Jurkat, Clone E6-1 (cell line): ENCODE measurements at regions not wholly inside any gene's neighbourhood (a gene's known extent, or its start where the extent isn't known, plus 50 kb on each side); places are given as distances from the start of the nearest gene placed in this dataset.

Source experiments
- DNase-seq: peaks from one replicate; pipeline ENCODE4 v3.0.0-alpha.2; 2011; ENCODE audit warnings: low read depth, low spot score
- H3K4me3 ChIP-seq: 2 replicates; pipeline ENCODE4 v1.5.1; 2011; ENCODE audit warnings: mild to moderate bottlenecking, low read length, control low read depth, moderate library complexity

DNA sequence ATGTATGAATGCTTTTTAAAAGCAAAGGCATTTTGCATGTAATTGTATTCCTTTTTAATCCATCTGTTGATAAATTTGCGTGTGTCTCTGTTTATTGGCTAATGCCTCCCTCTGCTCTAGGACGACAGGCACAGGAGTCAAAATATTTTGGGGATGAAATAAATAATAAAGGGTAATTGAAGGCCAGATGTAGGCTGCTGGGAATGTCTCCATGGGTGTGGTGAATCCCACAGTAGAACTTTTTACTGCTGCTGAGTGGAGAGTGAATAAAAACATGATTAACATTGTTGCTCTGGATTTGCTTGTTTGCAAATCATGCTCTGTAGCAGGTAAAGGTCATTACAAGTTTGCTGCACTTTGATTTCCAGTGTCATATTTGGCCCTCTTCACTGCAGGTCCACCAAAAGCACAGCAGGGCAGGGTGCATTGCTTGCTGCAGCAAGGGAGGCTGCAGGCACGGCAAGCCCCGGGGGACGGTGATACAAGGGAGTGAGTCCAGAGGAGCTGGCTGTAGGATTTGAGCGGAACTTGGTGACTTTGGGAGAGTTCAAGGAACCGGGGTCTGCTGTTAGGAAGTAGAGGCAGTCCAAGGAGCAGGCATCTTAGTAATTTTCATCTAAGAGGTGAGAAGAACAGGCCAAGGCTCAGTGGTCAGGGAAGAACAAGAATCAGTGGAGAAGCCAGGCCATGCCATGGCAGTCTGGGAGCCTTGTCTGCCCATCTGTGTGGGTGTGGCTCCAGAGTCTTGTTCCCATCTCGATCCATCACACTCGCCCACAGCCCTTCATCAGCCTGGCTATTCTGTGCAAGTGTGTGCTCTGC, 201.5 kb upstream of the RAB6C start:
- no peak overlapping the region for H3K4me3 ChIP-seq
- DNase-seq: no peak

DNA sequence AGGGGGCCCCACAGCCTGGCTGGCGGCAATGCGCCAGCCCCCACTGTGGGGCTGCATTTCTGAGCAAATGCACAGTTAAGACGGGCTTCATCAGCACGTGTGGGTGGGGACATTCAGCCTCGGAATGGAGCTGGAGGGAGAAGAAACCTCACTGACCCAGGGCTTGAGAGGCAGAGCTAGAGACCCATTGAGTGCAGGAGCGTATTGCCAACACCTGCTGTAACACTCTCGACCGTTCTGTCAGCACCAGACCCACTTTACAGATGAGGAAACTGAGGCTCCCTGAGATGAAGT, 200.9 kb upstream of the RAB6C start:
- no peak for DNase-seq
- H3K4me3 ChIP-seq: no peak overlapping the region

DNA sequence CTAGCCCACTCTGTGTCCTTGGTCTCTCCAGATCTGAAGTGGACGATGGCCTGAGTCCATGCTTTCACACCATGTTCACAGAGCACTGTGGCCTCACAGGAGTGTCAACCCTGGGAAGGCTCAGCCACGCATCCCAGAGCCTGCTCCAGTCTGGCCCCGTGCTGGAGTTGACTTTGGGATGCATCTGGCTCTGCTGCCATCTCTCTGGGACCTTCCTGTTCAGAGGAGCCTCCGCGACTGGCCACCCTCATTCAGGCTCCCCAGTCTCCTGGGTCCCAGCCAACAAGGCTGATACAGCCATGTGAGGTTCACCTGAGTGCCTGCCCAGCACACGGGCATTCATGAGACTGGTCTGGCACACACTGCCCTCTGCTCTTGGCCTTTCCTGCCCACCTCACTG, 199.7 kb upstream of the RAB6C start:
- no peak overlapping the region for H3K4me3 ChIP-seq
- no peak for DNase-seq

DNA sequence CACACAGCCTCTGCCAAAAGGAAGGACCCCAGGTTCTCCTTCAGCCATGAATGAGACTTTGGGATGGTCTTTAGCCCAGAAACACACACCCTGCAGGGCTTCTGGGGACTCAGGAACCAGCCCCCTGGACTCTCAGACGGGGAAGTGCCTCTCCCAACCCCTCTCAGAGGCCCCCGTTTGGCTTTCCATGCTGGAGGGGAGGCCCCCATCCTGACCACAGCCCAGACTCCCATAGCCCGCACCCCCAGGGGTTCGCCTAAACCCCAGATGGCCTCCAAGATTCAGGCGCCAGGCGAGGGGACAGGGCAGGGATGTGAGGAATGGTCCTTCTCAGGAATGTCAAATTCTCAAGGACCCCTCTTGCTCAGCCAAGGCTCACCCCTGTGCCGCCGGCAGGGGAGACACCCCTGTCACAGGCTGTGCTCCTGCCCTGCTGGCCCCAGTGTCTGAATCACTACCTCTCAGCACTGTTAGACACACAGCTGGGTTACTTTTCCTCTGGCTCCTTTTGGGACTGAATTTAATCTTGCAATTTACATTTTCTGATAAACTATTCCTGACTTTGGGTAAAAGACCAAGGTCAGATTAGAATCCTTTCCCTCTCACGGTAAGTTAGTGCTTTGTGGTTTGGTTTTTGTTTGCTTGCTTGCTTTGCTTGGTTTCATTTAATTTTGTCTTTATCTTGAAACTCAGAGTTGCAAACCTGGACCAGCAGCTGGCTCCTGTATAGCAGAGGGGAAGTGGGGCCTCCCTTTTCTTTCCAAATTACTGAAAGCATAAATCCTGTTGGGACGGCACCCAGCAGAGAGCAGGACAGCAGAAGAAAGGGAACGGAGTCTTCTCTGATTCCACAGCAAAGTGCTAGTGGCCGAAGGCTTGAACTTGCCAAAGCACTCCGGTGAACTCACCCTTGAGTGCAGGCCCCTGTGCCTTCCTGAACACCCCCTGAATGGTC, 198.9 kb upstream of the RAB6C start:
- no peak overlapping the region for H3K4me3 ChIP-seq
- no peak for DNase-seq

DNA sequence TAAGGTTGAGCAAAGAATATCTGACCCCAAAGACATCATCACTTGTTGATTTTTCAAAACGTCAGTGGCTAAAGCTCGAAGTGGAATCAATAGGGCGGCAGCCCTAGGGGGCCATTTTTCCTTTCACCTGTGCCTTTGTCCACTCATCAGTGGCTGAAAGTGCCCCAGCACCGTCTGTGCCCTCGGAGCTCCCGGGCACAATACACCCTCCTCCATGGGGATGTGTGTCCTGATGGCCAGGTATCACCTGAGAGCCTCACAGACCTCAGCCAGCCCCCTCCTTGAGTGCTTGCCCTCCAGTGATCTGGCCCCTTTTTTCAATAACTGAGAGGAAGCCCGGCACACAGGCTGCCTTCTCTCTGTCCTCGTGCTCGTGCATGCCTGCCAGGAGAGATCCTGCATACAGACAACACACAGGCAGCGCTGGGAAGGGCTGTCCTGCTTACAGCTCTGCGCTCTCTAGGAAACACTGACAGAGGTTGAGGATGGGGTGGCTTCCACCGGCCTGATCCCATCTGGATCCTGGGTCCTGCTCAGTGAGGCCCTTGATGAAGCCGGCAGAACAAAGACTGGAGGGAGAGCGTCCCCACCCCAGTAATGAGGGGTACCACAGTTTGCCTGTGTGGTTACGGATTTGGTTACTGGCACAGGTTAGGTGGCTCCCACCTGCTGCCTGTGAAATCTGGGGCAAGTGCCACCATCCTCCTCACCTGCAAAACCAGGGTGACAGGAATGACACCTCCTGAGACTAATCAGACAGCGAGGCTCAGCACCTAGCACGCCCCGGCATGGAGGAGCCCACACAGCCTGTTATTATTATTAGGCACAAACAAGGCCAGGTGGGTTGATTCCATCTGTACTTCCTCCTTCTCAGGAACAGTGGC, 197.5 kb upstream of the RAB6C start:
- no peak overlapping the region for H3K4me3 ChIP-seq
- no peak for DNase-seq

DNA sequence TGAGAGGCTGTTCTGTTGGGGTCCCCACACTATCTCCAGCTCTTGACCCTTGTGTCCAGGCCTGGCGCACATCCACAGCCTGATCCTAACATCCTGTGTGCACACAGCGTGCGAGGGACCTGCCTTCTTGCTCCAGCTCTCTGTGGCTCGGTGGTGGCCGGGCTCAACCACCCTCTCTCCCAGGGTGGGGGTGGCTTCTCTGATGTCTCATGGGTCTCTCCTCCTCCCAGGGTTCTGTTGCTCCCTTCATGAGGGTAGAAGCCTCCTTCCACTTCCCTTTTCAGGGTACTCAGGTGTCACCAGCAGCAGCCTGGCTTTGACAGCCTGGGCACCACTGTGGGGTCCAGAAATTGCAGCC, 196.9 kb upstream of the RAB6C start:
- DNase-seq: no peak
- H3K4me3 ChIP-seq: no peak overlapping the region

DNA sequence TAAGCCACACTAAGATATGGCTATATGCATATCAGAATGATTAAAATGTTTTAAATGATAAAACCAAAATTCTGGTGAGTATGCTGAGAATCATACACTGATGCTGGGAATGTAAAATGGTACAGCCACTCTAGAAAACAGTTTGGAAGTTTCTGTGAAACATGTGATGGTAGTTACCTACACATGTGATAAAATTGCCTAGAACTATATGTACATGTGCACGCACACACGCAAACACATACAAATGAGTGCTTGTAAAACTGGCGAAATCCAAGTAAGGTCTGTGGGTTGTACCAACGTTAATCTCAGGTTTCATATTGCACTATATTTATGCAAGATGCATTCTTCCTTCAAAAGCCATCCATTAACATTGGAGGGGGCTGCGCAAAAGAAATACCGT, 195.0 kb upstream of the RAB6C start:
- no peak for DNase-seq
- no peak overlapping the region for H3K4me3 ChIP-seq

DNA sequence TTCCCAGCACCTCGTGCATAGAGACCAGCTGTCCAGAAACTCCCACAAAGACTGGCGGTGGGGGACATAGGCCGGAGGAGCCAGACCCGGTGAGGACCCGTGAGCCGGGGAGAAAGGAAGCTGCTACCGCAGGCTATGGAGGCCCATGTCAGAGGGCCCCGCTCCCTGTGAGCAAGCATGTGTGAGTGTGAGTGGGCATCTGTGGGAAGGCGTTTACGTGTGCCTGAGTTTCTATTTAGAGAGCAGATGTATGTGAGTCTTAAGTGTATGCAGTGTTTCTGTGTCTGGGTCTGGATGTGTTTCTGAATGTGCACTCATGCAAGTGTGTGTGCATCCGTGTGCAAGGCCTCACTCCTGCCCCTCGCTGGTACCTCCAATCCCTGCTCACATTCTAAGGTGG, 187.8 kb upstream of the RAB6C start:
- no peak overlapping the region for H3K4me3 ChIP-seq
- no peak for DNase-seq

DNA sequence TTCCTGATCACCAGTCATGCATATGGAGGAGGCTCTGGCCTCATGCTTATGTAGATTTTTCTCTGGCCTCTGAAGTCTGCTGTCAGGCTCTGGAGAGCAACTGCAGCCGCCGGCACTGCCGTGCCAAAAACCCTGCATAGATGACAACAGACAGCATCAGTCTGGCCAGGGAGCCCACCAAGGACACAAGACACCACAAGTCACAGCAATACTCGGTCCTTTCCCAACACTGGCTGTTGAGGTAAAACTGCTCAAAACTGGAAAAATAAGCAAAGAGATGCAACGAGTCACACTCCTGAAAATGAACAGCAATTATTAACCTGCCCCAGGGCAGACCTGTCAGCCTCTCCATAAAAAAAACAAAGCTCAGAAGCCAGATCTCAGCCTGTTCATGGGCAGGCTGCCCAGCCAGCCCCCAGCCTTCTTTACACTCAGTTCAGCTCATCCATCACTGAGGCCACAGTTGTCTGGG, 186.0 kb upstream of the RAB6C start:
- no peak for DNase-seq
- H3K4me3 ChIP-seq: no peak overlapping the region

DNA sequence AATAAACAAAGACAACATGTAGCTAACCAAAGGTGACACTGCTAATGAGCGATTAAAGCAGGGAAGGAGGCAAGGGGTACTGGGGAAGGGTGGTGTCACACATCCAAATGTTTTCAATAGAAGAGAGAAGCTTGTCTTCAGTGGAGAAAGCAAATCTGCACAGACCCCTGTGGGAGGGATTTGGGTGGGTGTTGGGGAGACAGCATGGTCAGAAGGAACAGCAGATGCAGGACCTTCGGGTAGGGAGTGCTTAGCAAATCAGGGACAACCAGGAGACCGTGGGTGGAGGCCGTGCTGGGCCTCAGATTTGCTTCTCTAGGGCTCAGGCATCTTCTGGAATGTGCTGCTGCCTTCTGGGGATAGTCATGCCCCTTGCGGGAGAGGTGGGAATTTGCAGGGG, 185.3 kb upstream of the RAB6C start:
- H3K4me3 ChIP-seq: no peak overlapping the region
- no peak for DNase-seq

DNA sequence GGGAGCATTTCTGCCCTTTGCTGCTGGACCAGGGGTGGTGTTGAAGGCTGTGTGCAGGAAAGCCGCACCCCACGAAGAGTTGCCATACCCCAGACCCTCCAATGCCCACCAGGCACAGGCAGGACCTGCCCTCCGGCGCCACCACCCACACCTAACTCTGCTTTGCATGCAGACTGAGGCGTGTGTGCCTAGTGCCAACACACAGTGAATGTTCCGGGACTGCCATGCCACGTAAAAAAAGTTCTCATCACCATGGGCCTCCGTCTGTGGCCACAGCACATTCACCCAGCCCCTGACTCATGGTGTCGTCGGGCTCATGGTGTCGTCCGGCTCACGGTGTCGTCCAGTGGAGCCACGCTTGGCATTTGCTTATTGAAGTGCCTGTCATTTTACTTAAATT, 184.9 kb upstream of the RAB6C start:
- no peak overlapping the region for H3K4me3 ChIP-seq

DNA sequence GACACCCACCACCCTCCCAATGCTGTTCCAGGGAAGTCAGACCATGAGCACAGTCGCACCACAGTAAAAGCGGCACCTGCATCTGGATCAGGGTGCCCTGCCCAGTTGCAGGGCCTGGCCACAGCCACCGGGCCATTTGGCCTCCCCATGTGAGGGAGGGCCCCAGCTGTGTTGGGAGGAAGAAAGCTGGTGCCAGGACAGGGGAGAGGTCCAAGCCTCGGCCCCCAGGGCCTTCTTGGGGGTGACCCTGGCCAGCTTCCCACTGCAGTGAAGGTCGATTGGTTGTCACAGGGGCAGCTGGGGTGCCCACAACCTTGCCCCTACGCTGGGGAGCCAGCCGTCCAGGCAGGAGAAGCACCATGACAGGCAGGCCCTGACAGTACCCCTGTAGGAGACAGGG, 183.2 kb upstream of the RAB6C start:
- DNase-seq: no peak
- H3K4me3 ChIP-seq: no peak overlapping the region

More for the DNA sequence above, 184.9 kb upstream of the RAB6C start:
- DNase-seq: no peak

DNA sequence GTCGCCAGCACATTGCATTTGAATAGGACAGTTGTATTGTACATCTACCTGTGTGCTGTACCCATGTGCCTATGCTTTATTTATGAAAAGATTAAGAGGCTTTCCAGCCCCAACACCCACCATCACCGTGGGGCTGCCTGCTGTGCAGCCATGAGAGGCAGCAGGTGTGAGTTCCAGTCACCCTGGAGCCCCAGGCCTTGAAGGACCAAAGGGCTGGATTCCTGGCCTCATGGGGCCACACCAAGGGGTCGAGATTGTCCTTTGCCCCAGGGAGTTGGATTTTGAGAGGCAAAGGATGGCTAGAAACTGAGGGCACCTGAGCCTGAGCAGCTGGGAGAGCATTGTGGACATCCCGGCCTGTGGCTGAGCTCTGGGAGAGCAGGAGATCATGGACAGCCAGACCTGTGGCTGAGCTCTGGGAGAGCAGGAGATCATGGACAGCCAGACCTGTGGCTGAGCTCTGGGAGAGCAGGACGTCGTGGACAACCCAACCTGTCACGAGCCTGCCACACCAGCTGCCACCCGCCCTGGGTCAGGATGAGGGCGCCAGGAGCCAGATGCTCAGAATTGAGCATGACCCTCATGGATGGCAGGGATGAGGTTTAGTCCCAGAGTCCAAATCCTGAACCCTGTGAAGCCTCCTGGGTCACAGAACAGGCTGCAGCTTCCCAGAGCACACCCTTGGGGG, 182.5 kb upstream of the RAB6C start:
- DNase-seq: no peak
- H3K4me3 ChIP-seq: no peak overlapping the region

DNA sequence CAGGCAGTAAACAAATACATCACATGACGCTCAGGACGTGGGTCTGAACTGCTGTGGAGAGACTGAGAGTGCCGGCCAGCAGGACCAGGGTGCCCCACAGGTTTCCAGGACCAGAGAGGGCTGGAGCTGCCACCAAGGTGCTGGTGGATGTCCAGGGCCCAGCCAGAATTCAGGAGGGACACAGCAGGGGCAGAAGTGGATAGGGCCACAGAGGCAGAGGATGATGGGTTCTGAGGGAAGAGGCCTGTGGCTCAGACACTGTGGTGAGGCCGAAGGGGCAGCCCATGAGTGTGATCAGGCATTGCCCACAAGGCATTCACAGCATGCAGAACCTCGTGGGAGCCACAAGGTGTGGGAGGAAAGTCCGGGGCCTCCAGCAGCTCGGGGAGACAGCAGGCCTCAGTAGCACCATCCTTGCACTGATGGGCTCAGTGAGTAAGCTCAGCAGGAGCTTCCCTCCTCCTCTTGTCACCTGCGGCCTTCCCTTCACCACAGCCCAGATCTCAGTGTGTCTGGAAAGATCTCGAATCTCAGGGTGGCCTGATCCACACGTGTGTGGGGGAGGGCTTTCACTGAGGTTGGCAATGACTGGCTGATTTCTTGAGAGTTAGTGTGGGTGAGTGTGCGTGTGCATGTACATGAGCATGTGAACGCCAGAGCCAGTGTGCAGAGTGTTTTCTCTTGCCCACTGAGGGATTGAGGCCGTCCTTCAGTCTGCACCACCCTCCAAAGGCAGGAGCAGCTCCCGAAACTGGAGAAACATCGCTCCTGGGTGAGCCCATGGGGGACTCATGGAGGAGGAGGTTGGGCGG, 181.8 kb upstream of the RAB6C start:
- DNase-seq: no peak
- H3K4me3 ChIP-seq: no peak overlapping the region

DNA sequence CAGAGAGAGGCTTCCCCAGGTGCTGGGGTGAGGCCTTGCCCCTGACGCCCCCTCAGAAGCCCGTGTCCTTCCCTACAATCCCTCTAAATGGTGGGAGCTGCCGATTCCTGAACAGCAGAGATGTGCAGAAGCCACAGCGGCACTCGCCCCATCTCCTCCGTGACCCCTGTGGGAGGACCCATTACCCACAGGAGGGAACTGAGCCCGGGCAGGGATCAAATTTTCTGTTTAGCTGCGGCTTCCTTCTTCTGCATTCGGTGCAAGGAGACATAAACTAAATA, 181.2 kb upstream of the RAB6C start:
- DNase-seq: no peak
- no peak overlapping the region for H3K4me3 ChIP-seq

DNA sequence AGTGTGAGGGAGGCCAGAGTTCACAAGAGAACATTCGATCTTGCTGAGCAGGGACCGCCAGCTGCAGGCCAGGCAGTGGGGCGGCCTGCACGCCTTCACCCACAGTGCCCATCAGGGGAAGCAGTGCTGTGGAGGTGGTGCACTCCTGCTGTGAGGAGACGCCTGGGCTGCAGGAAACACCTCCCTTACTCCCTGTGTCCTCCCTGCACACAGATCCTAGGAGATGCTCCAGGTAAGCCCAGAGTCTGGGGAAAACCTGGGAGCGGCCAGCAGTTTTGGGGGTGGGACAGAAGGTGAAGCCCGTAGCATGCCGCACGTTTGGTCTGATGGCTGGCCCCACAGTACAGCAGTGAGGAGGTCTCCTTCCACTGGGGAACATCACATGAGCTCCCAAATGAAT, 180.8 kb upstream of the RAB6C start:
- H3K4me3 ChIP-seq: no peak overlapping the region
- no peak for DNase-seq

DNA sequence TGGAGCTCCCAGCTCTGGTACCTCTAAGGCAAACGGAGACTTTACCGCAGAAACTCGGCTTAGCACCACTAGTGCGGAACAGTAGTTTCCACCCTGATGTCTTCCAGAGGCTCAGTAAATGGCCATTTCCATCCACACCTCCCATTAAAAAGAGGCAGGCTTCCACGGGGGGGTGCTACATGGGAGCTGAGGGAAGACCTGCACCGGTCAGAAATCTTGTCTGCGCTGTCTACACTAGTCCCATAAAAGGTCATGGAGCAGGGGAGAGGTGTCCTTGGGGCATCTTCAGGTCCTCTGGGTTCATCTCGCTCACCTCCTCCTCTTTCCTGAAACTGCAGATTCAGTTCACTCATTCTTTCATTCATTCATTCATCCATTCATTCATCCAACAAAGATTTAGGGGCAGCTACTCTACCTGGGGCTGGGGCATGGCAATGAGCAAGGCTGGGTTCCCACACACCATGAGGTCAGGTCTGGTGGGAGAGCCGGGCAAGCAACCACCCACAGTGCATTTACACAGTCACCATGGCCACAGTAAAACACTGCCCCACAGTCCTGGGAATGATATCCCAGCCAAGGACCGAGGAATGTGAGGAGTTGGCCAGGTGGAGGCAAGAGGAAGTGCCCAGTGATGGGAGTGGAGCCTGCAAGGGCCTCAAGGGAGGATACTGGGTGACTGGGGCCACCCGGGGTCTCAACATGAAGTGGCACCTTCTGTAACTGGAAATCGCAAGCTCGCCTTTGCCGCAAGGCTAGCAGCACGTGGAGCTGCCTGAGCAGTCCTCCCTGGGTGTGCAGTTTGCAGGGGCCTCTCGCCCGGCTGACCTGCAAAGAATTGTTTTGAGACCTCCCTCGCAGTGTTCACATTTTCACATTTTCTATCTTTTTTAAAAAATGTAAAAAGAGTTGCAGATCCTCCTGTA, 180.2 kb upstream of the RAB6C start:
- no peak for DNase-seq
- H3K4me3 ChIP-seq: no peak overlapping the region

DNA sequence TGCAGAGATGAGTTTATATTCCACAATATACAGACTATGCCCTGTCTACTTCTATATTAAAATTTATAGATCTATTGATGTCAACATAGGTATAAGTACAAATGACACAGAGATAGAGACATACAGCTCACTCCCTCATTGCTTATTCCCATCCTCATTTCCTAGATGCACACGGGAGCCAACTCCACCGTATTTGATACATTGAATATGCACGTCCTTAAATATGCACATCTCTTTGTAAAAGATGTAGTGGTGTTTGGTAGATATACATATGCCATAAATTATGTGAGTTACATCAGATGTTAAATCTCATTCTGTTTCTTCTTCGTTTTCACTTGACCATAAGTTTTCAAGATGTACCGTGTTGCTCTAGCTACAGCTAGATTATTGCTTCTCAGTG, 179.2 kb upstream of the RAB6C start:
- H3K4me3 ChIP-seq: no peak overlapping the region
- no peak for DNase-seq
